ENCODE measurements at regions not wholly inside any gene's neighbourhood (a gene's known extent, or its start where the extent isn't known, plus 50 kb on each side); places are given as distances from the start of the nearest gene placed in this dataset.
A peak's percentile ranks its signal among the peaks of the same experiment; 100 is the strongest.

- Mint-ChIP-seq H3K27me3 (no peaks in the 10 kb centered on the region), H3K4me3 (ENCODE audit: low read depth) (no peak overlapping the region), H3K4me1 (ENCODE audit: low read depth) (no peaks in the 10 kb centered on the region), H3K9me3 (ENCODE audit: low read depth) (peaks cover 32% of the 10 kb centered on the region), H3K36me3 (ENCODE audit: insufficient read depth) (peaks cover 18% of the 10 kb centered on the region), H3K27ac (no peak overlapping the region)
- DNase-seq (ENCODE audit: low spot score, unreplicated experiment): no peak
- no peak for TF ChIP-seq CTCF (IDR thresholded peaks at IDR 0.05; ENCODE audit: unreplicated experiment)
Observed at GRCh38 chr12:24527102-24527501, 421.8 kb downstream of the BCAT1 start.

DNA sequence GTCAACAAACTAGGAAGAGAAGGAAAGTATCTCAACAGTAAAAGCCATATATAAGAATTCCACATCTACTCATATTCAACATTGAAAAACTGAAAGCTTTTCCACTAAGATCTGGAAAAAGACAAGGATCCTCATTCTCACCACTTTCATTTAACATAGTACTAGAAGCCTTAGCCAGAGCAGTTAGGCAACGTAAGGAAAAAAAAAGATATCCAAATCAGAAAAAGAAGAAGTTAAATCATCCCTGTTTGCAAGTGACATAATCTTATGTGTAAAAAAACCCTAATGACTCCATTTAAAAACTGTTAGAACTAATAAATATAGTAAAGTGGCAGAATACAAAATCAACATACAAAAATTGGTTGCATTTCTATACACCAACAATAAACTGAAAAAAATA lies 426.2 kb downstream of the BCAT1 start:
- H3K27me3 Mint-ChIP-seq: no peaks in the 10 kb centered on the region
- H3K4me1 Mint-ChIP-seq (ENCODE audit: low read depth): no peaks in the 10 kb centered on the region
- peaks cover 33% of the 10 kb centered on the region for H3K36me3 Mint-ChIP-seq (ENCODE audit: insufficient read depth)
- TF ChIP-seq CTCF (IDR thresholded peaks at IDR 0.05; ENCODE audit: unreplicated experiment): no peak
- H3K27ac Mint-ChIP-seq: no peak overlapping the region
- H3K9me3 Mint-ChIP-seq (ENCODE audit: low read depth): peaks cover 54% of the 10 kb centered on the region
- no peak for DNase-seq (ENCODE audit: low spot score, unreplicated experiment)
- no peak overlapping the region for H3K4me3 Mint-ChIP-seq (ENCODE audit: low read depth)

DNA sequence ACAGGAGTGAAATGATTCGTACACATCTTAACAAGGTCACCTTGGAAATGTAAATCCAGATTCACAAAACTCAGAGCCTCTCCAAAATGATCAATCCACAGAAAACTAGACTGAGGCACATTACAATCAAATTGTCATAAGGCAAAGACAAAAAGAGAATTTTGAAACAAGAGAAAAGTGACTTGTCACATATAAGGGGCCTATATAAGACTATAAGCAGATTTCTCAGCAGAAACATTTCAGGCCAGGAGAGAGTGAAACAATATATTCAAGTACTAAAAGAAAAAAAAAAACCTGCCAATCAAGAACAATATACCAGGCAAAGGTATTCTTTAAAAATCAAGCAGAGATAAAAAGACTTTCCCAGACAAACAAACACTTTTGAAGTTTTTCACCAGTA lies 429.1 kb downstream of the BCAT1 start:
- Mint-ChIP-seq H3K36me3 (ENCODE audit: insufficient read depth) (peaks cover 27% of the 10 kb centered on the region), H3K27ac (no peak overlapping the region), H3K4me3 (ENCODE audit: low read depth) (no peak overlapping the region), H3K4me1 (ENCODE audit: low read depth) (no peaks in the 10 kb centered on the region), H3K9me3 (ENCODE audit: low read depth) (peaks cover 50% of the 10 kb centered on the region), H3K27me3 (no peaks in the 10 kb centered on the region)
- no peak for TF ChIP-seq CTCF (IDR thresholded peaks at IDR 0.05; ENCODE audit: unreplicated experiment)
- DNase-seq (ENCODE audit: low spot score, unreplicated experiment): no peak

DNA sequence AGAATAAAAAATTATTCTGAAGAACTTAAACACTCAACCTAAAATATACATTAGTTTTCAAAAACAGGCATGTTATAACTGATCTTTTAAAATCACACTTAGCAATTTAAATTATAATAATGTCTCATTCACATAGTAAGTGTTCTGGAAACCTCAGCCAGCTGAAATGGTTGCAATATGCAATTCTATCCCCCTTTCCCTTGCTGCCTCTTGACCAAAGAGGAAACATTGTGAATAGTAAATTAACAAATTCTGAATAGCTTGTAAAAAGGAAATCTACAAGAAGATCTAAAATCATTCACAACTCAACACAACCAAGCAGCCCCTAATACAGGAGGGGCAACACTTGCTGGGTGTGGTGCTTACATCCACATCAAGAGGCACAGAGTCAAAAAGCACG lies 431.9 kb downstream of the BCAT1 start:
- DNase-seq (ENCODE audit: low spot score, unreplicated experiment): no peak
- TF ChIP-seq CTCF (IDR thresholded peaks at IDR 0.05; ENCODE audit: unreplicated experiment): no peak
- no peaks in the 10 kb centered on the region for H3K4me1 Mint-ChIP-seq (ENCODE audit: low read depth)
- H3K9me3 Mint-ChIP-seq (ENCODE audit: low read depth): peaks cover 32% of the 10 kb centered on the region
- H3K4me3 Mint-ChIP-seq (ENCODE audit: low read depth): no peak overlapping the region
- H3K36me3 Mint-ChIP-seq (ENCODE audit: insufficient read depth): peaks cover 17% of the 10 kb centered on the region
- H3K27me3 Mint-ChIP-seq: no peaks in the 10 kb centered on the region
- H3K27ac Mint-ChIP-seq: peak overlapping the region; percentile 4

GRCh38 chr12:24510581-24511125 lies 438.2 kb downstream of the BCAT1 start:
- TF ChIP-seq CTCF (IDR thresholded peaks at IDR 0.05; ENCODE audit: unreplicated experiment): no peak
- no peak overlapping the region for H3K27ac Mint-ChIP-seq
- no peaks in the 10 kb centered on the region for H3K27me3 Mint-ChIP-seq
- peaks cover 5% of the 10 kb centered on the region for H3K9me3 Mint-ChIP-seq (ENCODE audit: low read depth)
- no peak overlapping the region for H3K4me3 Mint-ChIP-seq (ENCODE audit: low read depth)
- peaks cover 2% of the 10 kb centered on the region for H3K4me1 Mint-ChIP-seq (ENCODE audit: low read depth)
- H3K36me3 Mint-ChIP-seq (ENCODE audit: insufficient read depth): no peaks in the 10 kb centered on the region
- DNase-seq (ENCODE audit: low spot score, unreplicated experiment): no peak
